CD4-positive, alpha-beta T cell (primary cell): ENCODE measurements at regions not wholly inside any gene's neighbourhood (a gene's known extent, or its start where the extent isn't known, plus 50 kb on each side); places are given as distances from the start of the nearest gene placed in this dataset.

Experiments
- ATAC-seq: fragments of 200-7000 bp; cut with Tn5 transposase; one replicate; pipeline ENCODE4 v1.10.0; 2022; ENCODE audit warnings: mild to moderate bottlenecking; ENCODE audit not compliant: poor library complexity
- CTCF ChIA-PET: fragments of 350-600 bp; sonication (Branson Sonifier 250); formaldehyde crosslinking; loops from one replicate; lab custom pipeline; 2021; ENCODE audit warnings: antibody characterized with exemption, inconsistent platforms; lab: Charles Lee
- POLR2A ChIA-PET: fragments of 350-600 bp; sonication (Branson Sonifier 250); formaldehyde crosslinking; loops from one replicate; lab custom pipeline; 2021; ENCODE audit warnings: antibody characterized with exemption, inconsistent platforms; lab: Charles Lee
- DNase-seq, 14 experiments: peaks; one replicate each; pipeline ENCODE4 v3.0.0-alpha.2; 2013 to 2020; ENCODE audit warnings: mixed read lengths in 2 of 14
- H3K27ac ChIP-seq, 2 donors: one replicate each; pipeline versions ENCODE4 v1.5.1 to v1.7.0; 2013; ENCODE audit warnings: low read length in 2 of 2, low read depth in 1 of 2, mild to moderate bottlenecking in 1 of 2
- H3K27me3 ChIP-seq, 2 experiments: 1 replicate in 1 of 2; 2 replicates in 1 of 2; pipeline versions ENCODE4 v1.6.1 to v1.7.0; 2013; ENCODE audit warnings: low read length in 2 of 2, control low read depth in 1 of 2, mild to moderate bottlenecking in 1 of 2, moderate library complexity in 1 of 2; ENCODE audit not compliant: insufficient read depth in 2 of 2, control insufficient read depth in 1 of 2
- H3K36me3 ChIP-seq: one replicate; pipeline ENCODE4 v1.6.1; 2013; ENCODE audit warnings: low read length, control low read depth; ENCODE audit not compliant: insufficient read depth
- H3K4me1 ChIP-seq: one replicate; pipeline ENCODE4 v1.6.1; 2013; ENCODE audit warnings: low read length, control low read depth; ENCODE audit not compliant: insufficient read depth
- H3K4me3 ChIP-seq: one replicate; pipeline ENCODE4 v1.5.1; 2013; ENCODE audit warnings: mild to moderate bottlenecking, low read length, moderate library complexity
- H3K9me3 ChIP-seq, 2 experiments: 1 replicate in 1 of 2; 2 replicates in 1 of 2; pipeline versions ENCODE4 v1.6.1 to v1.7.0; 2013; ENCODE audit warnings: low read length in 2 of 2, mild to moderate bottlenecking in 2 of 2, control low read depth in 1 of 2, moderate library complexity in 1 of 2; ENCODE audit not compliant: control insufficient read depth in 1 of 2, insufficient read depth in 1 of 2
- H3K27ac Mint-ChIP-seq: one replicate; pipeline ENCODE4 v1.8.0; 2020; ENCODE audit warnings: mixed read lengths
- H3K27me3 Mint-ChIP-seq: one replicate; pipeline ENCODE4 v1.8.0; 2021; ENCODE audit warnings: mixed read lengths
- H3K36me3 Mint-ChIP-seq: one replicate; pipeline ENCODE4 v1.8.0; 2021; ENCODE audit warnings: low read depth, mixed read lengths
- H3K4me1 Mint-ChIP-seq: one replicate; pipeline ENCODE4 v1.8.0; 2021; ENCODE audit warnings: low read depth, mixed read lengths
- H3K4me3 Mint-ChIP-seq: one replicate; pipeline ENCODE4 v1.8.0; 2020; ENCODE audit warnings: mild to moderate bottlenecking, mixed read lengths
- H3K9me3 Mint-ChIP-seq: one replicate; pipeline ENCODE4 v1.8.0; 2020; ENCODE audit warnings: mixed read lengths
- intact Hi-C, 2 experiments: fragments of 100-400 bp; cut with DNase I in 1 of 2; cut with micrococcal nuclease in 1 of 2; formaldehyde crosslinking; loops; one replicate each; pipeline versions ENCODE4 v1.15.1 to v1.9.0; 2023 to 2025; cut with DNase I, micrococcal nuclease
- TF ChIP-seq, protein P1 (sequence below): fragments of 200-600 bp; IDR thresholded peaks from one replicate; pipeline ENCODE4 v1.8.0; 2022; ENCODE audit warnings: antibody characterized with exemption, mild to moderate bottlenecking

- H3K4me1 Mint-ChIP-seq, result no peaks in the 10 kb centered on the region
- H3K27ac Mint-ChIP-seq, result no peak overlapping the region
- no peaks in the 10 kb centered on the region for H3K4me1 ChIP-seq
- no peak overlapping the region for H3K27ac ChIP-seq
- no peaks in the 10 kb centered on the region for H3K36me3 ChIP-seq
- no peak overlapping the region for H3K4me3 ChIP-seq
- H3K4me3 Mint-ChIP-seq, result no peak overlapping the region
- no peaks in the 10 kb centered on the region for H3K9me3 ChIP-seq
- ATAC-seq, result no peak
- no peaks in the 10 kb centered on the region for H3K27me3 ChIP-seq
- DNase-seq, result peak in 1 of 14 experiments; percentile 1
- TF ChIP-seq, protein P1, sequence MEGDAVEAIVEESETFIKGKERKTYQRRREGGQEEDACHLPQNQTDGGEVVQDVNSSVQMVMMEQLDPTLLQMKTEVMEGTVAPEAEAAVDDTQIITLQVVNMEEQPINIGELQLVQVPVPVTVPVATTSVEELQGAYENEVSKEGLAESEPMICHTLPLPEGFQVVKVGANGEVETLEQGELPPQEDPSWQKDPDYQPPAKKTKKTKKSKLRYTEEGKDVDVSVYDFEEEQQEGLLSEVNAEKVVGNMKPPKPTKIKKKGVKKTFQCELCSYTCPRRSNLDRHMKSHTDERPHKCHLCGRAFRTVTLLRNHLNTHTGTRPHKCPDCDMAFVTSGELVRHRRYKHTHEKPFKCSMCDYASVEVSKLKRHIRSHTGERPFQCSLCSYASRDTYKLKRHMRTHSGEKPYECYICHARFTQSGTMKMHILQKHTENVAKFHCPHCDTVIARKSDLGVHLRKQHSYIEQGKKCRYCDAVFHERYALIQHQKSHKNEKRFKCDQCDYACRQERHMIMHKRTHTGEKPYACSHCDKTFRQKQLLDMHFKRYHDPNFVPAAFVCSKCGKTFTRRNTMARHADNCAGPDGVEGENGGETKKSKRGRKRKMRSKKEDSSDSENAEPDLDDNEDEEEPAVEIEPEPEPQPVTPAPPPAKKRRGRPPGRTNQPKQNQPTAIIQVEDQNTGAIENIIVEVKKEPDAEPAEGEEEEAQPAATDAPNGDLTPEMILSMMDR, result no peak
- H3K27me3 Mint-ChIP-seq, result peaks cover 25% of the 10 kb centered on the region
- ChIA-PET POLR2A (no interaction called here), CTCF (interaction anchor here (0.7 to 2.1 kb wide), 2 partner anchors 9 to 319 kb away, joined by 3 to 5 read pairs; no protein-coding TSS in a partner anchor)
- no peaks in the 10 kb centered on the region for H3K36me3 Mint-ChIP-seq
- no peaks in the 10 kb centered on the region for H3K9me3 Mint-ChIP-seq
- intact Hi-C loops, result no loop called here
Observed at GRCh38 chr10:62917475-62918238, 101.5 kb upstream of the EGR2 start.

GRCh38 chr10:62916141-62916603 lies 100.0 kb upstream of the EGR2 start:
- no peak overlapping the region for H3K4me3 ChIP-seq
- CTCF ChIA-PET, result no interaction called here
- Mint-ChIP-seq H3K4me3 (no peak overlapping the region), H3K36me3 (no peaks in the 10 kb centered on the region), H3K27ac (no peak overlapping the region), H3K27me3 (peaks cover 21% of the 10 kb centered on the region), H3K9me3 (no peaks in the 10 kb centered on the region), H3K4me1 (no peaks in the 10 kb centered on the region)
- no peaks in the 10 kb centered on the region for H3K4me1 ChIP-seq
- intact Hi-C loops, result no loop called here
- no peaks in the 10 kb centered on the region for H3K36me3 ChIP-seq
- H3K9me3 ChIP-seq, result no peaks in the 10 kb centered on the region
- TF ChIP-seq, protein P1, result no peak
- DNase-seq (no peak), ATAC-seq (no peak)
- POLR2A ChIA-PET, result no interaction called here
- no peak overlapping the region for H3K27ac ChIP-seq
- H3K27me3 ChIP-seq, result no peaks in the 10 kb centered on the region

- TF ChIP-seq, protein P1, result no peak
- Histone ChIP-seq H3K4me3 (no peak overlapping the region), H3K36me3 (no peaks in the 10 kb centered on the region), H3K27me3 (no peaks in the 10 kb centered on the region), H3K4me1 (no peaks in the 10 kb centered on the region), H3K27ac (no peak overlapping the region), H3K9me3 (no peaks in the 10 kb centered on the region)
- Mint-ChIP-seq H3K4me1 (no peaks in the 10 kb centered on the region), H3K27me3 (peaks cover 21% of the 10 kb centered on the region), H3K4me3 (no peak overlapping the region), H3K9me3 (no peaks in the 10 kb centered on the region), H3K36me3 (no peaks in the 10 kb centered on the region), H3K27ac (no peak overlapping the region)
- ATAC-seq (no peak), DNase-seq (no peak)
- ChIA-PET CTCF (no interaction called here), POLR2A (no interaction called here)
- intact Hi-C loops, result no loop called here
Observed at GRCh38 chr10:62915158-62915557, 99.0 kb upstream of the EGR2 start.
